A673 (cell line): ENCODE measurements at regions not wholly inside any gene's neighbourhood (a gene's known extent, or its start where the extent isn't known, plus 50 kb on each side); places are given as distances from the start of the nearest gene placed in this dataset.

ENCODE experiments used
- BruUV-seq: library from RNA; stranded (reverse); fragments of 400-500 nt; replicated peaks from 2 replicates; lab custom pipeline; 2021; lab: Mats Ljungman, UMichigan
- CTCF ChIA-PET: fragments of 300-600 bp; sonication (Branson Sonifier 250); formaldehyde crosslinking; loops from one replicate; lab custom pipeline; 2022; ENCODE audit warnings: antibody characterized with exemption; lab: Charles Lee
- POLR2A ChIA-PET: fragments of 300-600 bp; sonication (Branson Sonifier 250); formaldehyde crosslinking; loops from one replicate; lab custom pipeline; 2022; ENCODE audit warnings: antibody characterized with exemption; ENCODE audit not compliant: low non-redundant PET; lab: Charles Lee
- DNase-seq: peaks from one replicate; pipeline ENCODE4 v3.0.0-alpha.2; 2015; ENCODE audit warnings: low spot score
- H3K27ac ChIP-seq: fragments of 200-600 bp; sonication (generic); 2 replicates; pipeline ENCODE4 v1.5.1; 2016; ENCODE audit warnings: mixed run types, low read depth, mild to moderate bottlenecking, mixed read lengths, antibody characterized with exemption, low read length; ENCODE audit not compliant: poor library complexity, severe bottlenecking
- H3K27me3 ChIP-seq: fragments of 200-600 bp; sonication (generic); replicated peaks from 2 replicates; pipeline ENCODE4 v1.6.1; 2017; ENCODE audit warnings: mixed run types, low read depth, mild to moderate bottlenecking, mixed read lengths, antibody characterized with exemption, low read length; ENCODE audit not compliant: insufficient read depth, poor library complexity
- H3K36me3 ChIP-seq: fragments of 200-600 bp; sonication (generic); 2 replicates; pipeline ENCODE4 v1.6.1; 2016; ENCODE audit warnings: mixed run types, mild to moderate bottlenecking, mixed read lengths, antibody characterized with exemption, low read length; ENCODE audit not compliant: insufficient read depth, poor library complexity, severe bottlenecking
- H3K4me1 ChIP-seq: fragments of 200-600 bp; sonication (generic); 2 replicates; pipeline ENCODE4 v1.6.1; 2017; ENCODE audit warnings: mixed run types, mild to moderate bottlenecking, mixed read lengths, antibody characterized with exemption, low read length; ENCODE audit not compliant: insufficient read depth, poor library complexity, severe bottlenecking
- H3K4me3 ChIP-seq: fragments of 200-600 bp; sonication (generic); 2 replicates; pipeline ENCODE4 v1.5.1; 2016; ENCODE audit warnings: low read depth, mixed run types, mild to moderate bottlenecking, mixed read lengths, low read length; ENCODE audit not compliant: poor library complexity, severe bottlenecking
- H3K9me3 ChIP-seq: fragments of 200-600 bp; sonication (generic); 2 replicates; pipeline ENCODE4 v1.6.1; 2016; ENCODE audit warnings: mixed run types, low read depth, mild to moderate bottlenecking, mixed read lengths, antibody characterized with exemption, low read length; ENCODE audit not compliant: poor library complexity, severe bottlenecking
- EZH2 ChIP-seq: fragments of 200-600 bp; sonication (generic); IDR thresholded peaks from 2 replicates; pipeline ENCODE4 v1.6.1; 2017; ENCODE audit warnings: borderline replicate concordance, low read depth, mild to moderate bottlenecking, mixed read lengths, antibody characterized with exemption, low read length; ENCODE audit not compliant: poor library complexity, severe bottlenecking
- intact Hi-C: fragments of 100-400 bp; cut with micrococcal nuclease; formaldehyde crosslinking; loops from one replicate; pipeline ENCODE4 v1.10.0; 2022; ENCODE audit not compliant: unreplicated experiment
- TF ChIP-seq, protein P1 (sequence below): fragments of 300-800, 200-600 bp; sonication (generic); conservative IDR thresholded peaks from 2 replicates; pipeline ENCODE4 v1.5.1; 2017; ENCODE audit warnings: low read depth, mild to moderate bottlenecking, antibody characterized with exemption, low read length, moderate library complexity, mixed read lengths

DNA sequence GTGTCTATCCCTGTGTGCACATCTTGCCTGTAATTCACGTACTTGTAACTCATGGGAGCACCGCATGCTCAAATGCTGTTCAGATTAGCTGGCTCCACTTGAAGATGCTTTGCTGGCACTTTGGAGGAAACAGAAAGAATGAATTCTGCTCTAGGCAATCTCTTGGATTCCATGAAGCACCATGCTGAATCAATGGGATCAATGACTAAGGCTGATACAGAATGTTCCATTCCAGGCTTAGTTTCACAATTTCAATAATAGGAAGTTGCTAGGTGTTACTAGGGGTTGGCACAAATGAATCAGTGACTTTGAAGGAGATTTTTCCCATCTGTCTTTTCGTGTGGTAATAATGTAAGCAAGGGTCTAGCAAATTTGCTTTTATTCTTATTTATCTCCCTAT is 328.8 kb downstream of the OSR1 start:
- no peak for DNase-seq
- Histone ChIP-seq H3K27ac (no peak overlapping the region), H3K4me1 (no peaks in the 10 kb centered on the region), H3K27me3 (peaks cover 11% of the 10 kb centered on the region), H3K36me3 (no peaks in the 10 kb centered on the region), H3K9me3 (no peaks in the 10 kb centered on the region), H3K4me3 (no peak overlapping the region)
- ChIA-PET POLR2A (no interaction called here), CTCF (no interaction called here)
- TF ChIP-seq, protein P1, sequence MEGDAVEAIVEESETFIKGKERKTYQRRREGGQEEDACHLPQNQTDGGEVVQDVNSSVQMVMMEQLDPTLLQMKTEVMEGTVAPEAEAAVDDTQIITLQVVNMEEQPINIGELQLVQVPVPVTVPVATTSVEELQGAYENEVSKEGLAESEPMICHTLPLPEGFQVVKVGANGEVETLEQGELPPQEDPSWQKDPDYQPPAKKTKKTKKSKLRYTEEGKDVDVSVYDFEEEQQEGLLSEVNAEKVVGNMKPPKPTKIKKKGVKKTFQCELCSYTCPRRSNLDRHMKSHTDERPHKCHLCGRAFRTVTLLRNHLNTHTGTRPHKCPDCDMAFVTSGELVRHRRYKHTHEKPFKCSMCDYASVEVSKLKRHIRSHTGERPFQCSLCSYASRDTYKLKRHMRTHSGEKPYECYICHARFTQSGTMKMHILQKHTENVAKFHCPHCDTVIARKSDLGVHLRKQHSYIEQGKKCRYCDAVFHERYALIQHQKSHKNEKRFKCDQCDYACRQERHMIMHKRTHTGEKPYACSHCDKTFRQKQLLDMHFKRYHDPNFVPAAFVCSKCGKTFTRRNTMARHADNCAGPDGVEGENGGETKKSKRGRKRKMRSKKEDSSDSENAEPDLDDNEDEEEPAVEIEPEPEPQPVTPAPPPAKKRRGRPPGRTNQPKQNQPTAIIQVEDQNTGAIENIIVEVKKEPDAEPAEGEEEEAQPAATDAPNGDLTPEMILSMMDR, result no peak
- TF ChIP-seq EZH2, result no peak
- BruUV-seq, result no TSS peak
- intact Hi-C loops, result no loop called here

DNA sequence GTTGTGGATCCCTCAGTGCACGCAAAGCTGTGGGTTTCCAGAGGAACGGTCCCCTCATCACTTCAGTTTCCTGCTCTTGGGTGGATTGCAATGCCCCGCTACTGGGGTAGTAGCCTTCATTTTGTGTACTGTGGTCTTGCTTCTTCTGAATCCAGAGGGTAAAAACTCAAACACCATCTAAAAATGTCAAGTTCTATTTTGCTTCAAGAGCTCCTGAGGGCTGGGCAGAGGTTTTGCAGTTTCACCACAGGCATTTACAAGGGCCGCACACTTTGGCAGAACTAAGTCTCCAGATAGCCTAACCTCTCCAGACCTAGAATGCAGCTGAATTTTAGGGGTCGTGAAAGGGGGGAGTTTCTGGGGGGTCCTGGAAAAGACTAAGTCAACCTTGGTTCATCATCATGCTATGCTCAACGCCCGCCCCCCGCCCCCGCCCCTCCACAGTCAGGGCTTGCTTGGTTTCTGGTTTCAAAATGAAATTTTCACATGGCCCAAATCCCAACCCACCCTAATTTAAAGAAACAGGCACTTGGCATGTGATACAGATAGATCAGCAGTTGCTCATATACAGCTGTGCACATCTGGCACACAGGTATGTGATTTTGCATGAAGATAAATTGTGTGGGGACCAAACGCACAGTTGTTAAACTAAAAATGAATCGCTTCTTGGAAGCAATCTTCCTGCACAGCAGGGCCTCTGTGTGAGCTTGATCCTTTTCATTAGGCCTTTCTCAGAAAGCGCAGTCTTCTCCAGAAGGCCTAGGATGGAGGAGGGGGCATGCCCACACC is 329.6 kb downstream of the OSR1 start:
- Histone ChIP-seq H3K36me3 (no peaks in the 10 kb centered on the region), H3K4me3 (no peak overlapping the region), H3K27ac (no peak overlapping the region), H3K27me3 (peaks cover 12% of the 10 kb centered on the region), H3K9me3 (no peaks in the 10 kb centered on the region), H3K4me1 (no peaks in the 10 kb centered on the region)
- CTCF ChIA-PET, result no interaction called here
- DNase-seq, result no peak
- intact Hi-C loops, result no loop called here
- POLR2A ChIA-PET, result no interaction called here
- no TSS peak for BruUV-seq
- TF ChIP-seq, protein P1, result no peak
- TF ChIP-seq EZH2, result no peak

DNA sequence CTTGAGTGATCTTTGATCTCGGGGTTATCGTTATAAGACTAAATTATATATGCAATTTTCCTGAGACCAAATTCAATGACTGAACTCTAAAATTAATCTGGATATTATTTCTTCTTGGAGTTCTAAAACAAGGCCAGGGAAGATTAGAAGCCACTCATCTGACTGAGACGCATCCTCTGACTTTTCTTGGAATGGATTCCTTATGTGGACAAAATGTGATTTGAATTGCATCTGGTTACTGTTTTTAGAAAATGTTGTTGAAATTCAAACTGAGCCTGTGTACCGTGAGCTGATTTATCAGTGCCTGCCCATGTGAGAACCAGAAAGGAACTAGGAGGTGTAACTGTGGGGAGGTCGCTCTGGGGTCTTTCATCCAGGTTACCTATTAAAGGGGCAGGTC is 330.8 kb downstream of the OSR1 start:
- Histone ChIP-seq H3K36me3 (no peaks in the 10 kb centered on the region), H3K9me3 (no peaks in the 10 kb centered on the region), H3K27me3 (peaks cover 13% of the 10 kb centered on the region), H3K4me1 (no peaks in the 10 kb centered on the region), H3K4me3 (no peak overlapping the region), H3K27ac (no peak overlapping the region)
- DNase-seq, result no peak
- TF ChIP-seq, protein P1, result no peak
- no peak for TF ChIP-seq EZH2
- POLR2A ChIA-PET, result no interaction called here
- CTCF ChIA-PET, result no interaction called here
- BruUV-seq, result no TSS peak
- intact Hi-C loops, result no loop called here
